ENCODE measurements at regions not wholly inside any gene's neighbourhood (a gene's known extent, or its start where the extent isn't known, plus 50 kb on each side); places are given as distances from the start of the nearest gene placed in this dataset.

- TF ChIP-seq JUN (IDR thresholded peaks at IDR 0.05; ENCODE audit: borderline replicate concordance, insufficient read depth, insufficient read length, low read depth) = no peak
- TF ChIP-seq MAX (IDR thresholded peaks at IDR 0.05; ENCODE audit: insufficient read depth, insufficient read length) = no peak
- no peak for TF ChIP-seq EZH2 (IDR thresholded peaks at IDR 0.05; ENCODE audit: borderline replicate concordance, low read depth, low read length, severe bottlenecking)
- TF ChIP-seq CTCF (IDR thresholded peaks at IDR 0.05; ENCODE audit: extremely low read depth in 1 of 2, insufficient read depth in 1 of 2, low read depth in 1 of 2, low read length in 2 of 2) = no peak
- no peak for TF ChIP-seq POLR2AphosphoS5 (IDR thresholded peaks at IDR 0.05; ENCODE audit: insufficient read depth, low read depth, low read length)
- no peak for TF ChIP-seq POLR2A (IDR thresholded peaks at IDR 0.05; ENCODE audit: low read depth, low read length)
- no peak for TF ChIP-seq MYC (IDR thresholded peaks at IDR 0.05; ENCODE audit: low read depth, low read length)
- no peak for TF ChIP-seq GATA2 (IDR thresholded peaks at IDR 0.05; ENCODE audit: insufficient read depth, insufficient read length, low read depth, low read length)
These were observed 478.9 kb downstream of the BCAT1 start for GRCh38 chr12:24470050-24470449.
